Naive thymus-derived CD4-positive, alpha-beta T cell (primary cell): ENCODE measurements at regions not wholly inside any gene's neighbourhood (a gene's known extent, or its start where the extent isn't known, plus 50 kb on each side); places are given as distances from the start of the nearest gene placed in this dataset.

ENCODE experiments used
- ATAC-seq: fragments of 150-1000 bp; cut with Tn5 transposase; 2 replicates; pipeline ENCODE4 v1.10.0; 2021; ENCODE audit warnings: mild to moderate bottlenecking, moderate library complexity
- CTCF ChIA-PET: fragments of 350-600 bp; sonication (Branson Sonifier 250); formaldehyde crosslinking; loops from one replicate; lab custom pipeline; 2021; ENCODE audit warnings: antibody characterized with exemption; lab: Charles Lee
- POLR2A ChIA-PET: fragments of 350-600 bp; sonication (Branson Sonifier 250); formaldehyde crosslinking; loops from one replicate; lab custom pipeline; 2021; ENCODE audit warnings: antibody characterized with exemption, inconsistent platforms; lab: Charles Lee
- DNase-seq, 9 donors: peaks; one replicate each; pipeline versions ENCODE4 v3.0.0 to v3.0.0-alpha.2; 2020 to 2022; ENCODE audit warnings: mixed read lengths in 1 of 9
- H3K27ac ChIP-seq: one replicate; pipeline ENCODE4 v1.7.0; 2013; ENCODE audit warnings: mild to moderate bottlenecking, low read depth, low read length, moderate library complexity
- H3K27me3 ChIP-seq, 2 donors: one replicate each; pipeline ENCODE4 v1.7.0; 2013; ENCODE audit warnings: low read length in 2 of 2, mild to moderate bottlenecking in 2 of 2, moderate library complexity in 2 of 2; ENCODE audit not compliant: control insufficient read depth in 2 of 2, insufficient read depth in 2 of 2
- H3K36me3 ChIP-seq, 3 experiments: 1 replicate in 2 of 3; 2 replicates in 1 of 3; pipeline ENCODE4 v1.7.0; 2013; ENCODE audit warnings: low read length in 3 of 3, mild to moderate bottlenecking in 3 of 3, moderate library complexity in 1 of 3; ENCODE audit not compliant: insufficient read depth in 3 of 3, control insufficient read depth in 2 of 3
- H3K4me1 ChIP-seq, 2 donors: one replicate each; pipeline ENCODE4 v1.7.0; 2013; ENCODE audit warnings: low read length in 2 of 2, mild to moderate bottlenecking in 2 of 2, moderate library complexity in 1 of 2; ENCODE audit not compliant: control insufficient read depth in 2 of 2, insufficient read depth in 2 of 2
- H3K4me3 ChIP-seq: 2 replicates; pipeline ENCODE4 v1.7.0; 2013; ENCODE audit warnings: mild to moderate bottlenecking, low read length
- H3K9me3 ChIP-seq, 3 experiments: 1 replicate in 2 of 3; 2 replicates in 1 of 3; pipeline ENCODE4 v1.7.0; 2013; ENCODE audit warnings: low read length in 3 of 3; ENCODE audit not compliant: control insufficient read depth in 2 of 3
- H3K27ac Mint-ChIP-seq, 9 donors: one replicate each; pipeline ENCODE4 v1.8.0; 2020 to 2022; ENCODE audit warnings: mixed read lengths in 9 of 9, mild to moderate bottlenecking in 8 of 9, moderate library complexity in 5 of 9, inconsistent platforms in 2 of 9
- H3K27me3 Mint-ChIP-seq, 5 donors: one replicate each; pipeline ENCODE4 v1.8.0; 2021 to 2022; ENCODE audit warnings: mixed read lengths in 5 of 5, mild to moderate bottlenecking in 1 of 5
- H3K36me3 Mint-ChIP-seq, 5 donors: one replicate each; pipeline ENCODE4 v1.8.0; 2020 to 2022; ENCODE audit warnings: mixed read lengths in 5 of 5, mild to moderate bottlenecking in 3 of 5, inconsistent platforms in 1 of 5
- H3K4me1 Mint-ChIP-seq, 7 donors: one replicate each; pipeline ENCODE4 v1.8.0; 2020 to 2022; ENCODE audit warnings: mixed read lengths in 7 of 7, mild to moderate bottlenecking in 3 of 7, inconsistent platforms in 1 of 7
- H3K4me3 Mint-ChIP-seq, 10 donors: one replicate each; pipeline ENCODE4 v1.8.0; 2020 to 2022; ENCODE audit warnings: mild to moderate bottlenecking in 10 of 10, mixed read lengths in 10 of 10, moderate library complexity in 6 of 10, inconsistent platforms in 2 of 10
- H3K9me3 Mint-ChIP-seq, 11 donors: one replicate each; pipeline ENCODE4 v1.8.0; 2020 to 2022; ENCODE audit warnings: mixed read lengths in 11 of 11, mild to moderate bottlenecking in 4 of 11, inconsistent platforms in 1 of 11, moderate library complexity in 1 of 11
- intact Hi-C, 2 donors: fragments of 100-400 bp; cut with micrococcal nuclease; formaldehyde crosslinking; loops; one replicate each; pipeline ENCODE4 v1.15.1; 2023

DNA sequence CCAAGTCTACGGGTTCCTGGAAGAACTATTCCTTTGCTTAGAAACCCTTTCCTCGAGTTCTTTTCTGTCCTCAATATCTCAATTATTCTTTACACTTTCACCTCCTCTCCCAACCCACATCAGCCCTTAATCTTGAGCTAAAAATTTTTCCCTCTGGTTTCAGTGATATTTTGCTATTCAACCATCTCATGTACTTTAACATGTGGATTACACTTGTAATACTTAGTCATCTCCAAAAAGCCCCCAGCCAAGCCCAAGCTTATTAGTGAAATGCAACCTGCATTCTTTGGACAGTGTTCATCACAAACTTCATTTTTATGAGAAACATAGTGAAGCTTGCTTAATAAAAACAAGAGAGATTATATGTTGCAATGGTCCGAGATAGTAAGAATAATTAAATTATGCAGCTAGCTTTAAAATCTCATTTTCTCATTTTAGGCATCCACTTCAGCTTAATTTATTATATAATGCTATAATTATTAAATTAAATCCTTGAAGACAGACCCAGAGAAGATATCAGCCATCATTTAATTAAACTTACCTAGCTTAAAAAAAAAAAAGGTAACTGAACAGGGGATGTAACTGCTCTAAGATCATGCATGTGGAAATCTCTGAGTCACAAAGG is 534.5 kb upstream of the TBL1XR1 start:
- POLR2A ChIA-PET, result no interaction called here
- Mint-ChIP-seq H3K4me3 (no peak overlapping the region), H3K36me3 (peaks cover 0 to 3% (median 0%) of the 10 kb centered on the region in 5 donors), H3K27ac (peak overlapping the region in 1 of 9 donors; percentile 26), H3K27me3 (no peaks in the 10 kb centered on the region), H3K4me1 (no peaks in the 10 kb centered on the region), H3K9me3 (peaks cover 0 to 12% (median 0%) of the 10 kb centered on the region in 11 donors)
- DNase-seq (no peak), ATAC-seq (no peak)
- Histone ChIP-seq H3K27me3 (no peaks in the 10 kb centered on the region), H3K4me3 (no peak overlapping the region), H3K27ac (no peak overlapping the region), H3K4me1 (no peaks in the 10 kb centered on the region), H3K9me3 (no peaks in the 10 kb centered on the region), H3K36me3 (no peaks in the 10 kb centered on the region)
- intact Hi-C loops, result no loop called here
- CTCF ChIA-PET, result interaction anchor here (0.5 kb wide), 1 partner anchor 431 kb away, joined by 3 read pairs; no protein-coding TSS in a partner anchor

DNA sequence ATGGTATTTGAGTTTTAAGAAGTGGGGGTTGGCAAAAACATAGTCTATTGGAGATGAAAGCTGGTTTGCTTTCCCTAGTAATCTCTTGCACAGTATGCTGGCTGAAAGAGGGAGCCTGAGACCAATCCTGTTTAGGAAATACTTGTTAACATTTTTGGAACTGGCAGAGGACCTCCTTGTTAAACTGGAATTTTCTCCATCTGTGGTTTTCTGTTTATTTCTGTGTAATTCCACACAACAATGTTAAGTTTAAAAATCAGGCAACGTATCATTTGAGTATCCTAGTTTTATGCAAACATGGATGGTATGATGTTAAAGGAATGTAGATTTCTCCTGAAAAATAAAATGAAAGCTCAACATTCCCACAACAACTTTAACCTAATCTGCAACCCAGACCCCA is 536.0 kb upstream of the TBL1XR1 start:
- DNase-seq (no peak), ATAC-seq (no peak)
- Mint-ChIP-seq H3K4me1 (no peaks in the 10 kb centered on the region), H3K9me3 (peaks cover 0 to 6% (median 0%) of the 10 kb centered on the region in 11 donors), H3K27ac (no peak overlapping the region), H3K36me3 (no peaks in the 10 kb centered on the region), H3K4me3 (no peak overlapping the region), H3K27me3 (no peaks in the 10 kb centered on the region)
- H3K27ac ChIP-seq, result no peak overlapping the region
- no peaks in the 10 kb centered on the region for H3K27me3 ChIP-seq
- H3K4me3 ChIP-seq, result no peak overlapping the region
- ChIA-PET POLR2A (no interaction called here), CTCF (no interaction called here)
- intact Hi-C loops, result no loop called here
- H3K36me3 ChIP-seq, result no peaks in the 10 kb centered on the region
- no peaks in the 10 kb centered on the region for H3K4me1 ChIP-seq
- no peaks in the 10 kb centered on the region for H3K9me3 ChIP-seq

DNA sequence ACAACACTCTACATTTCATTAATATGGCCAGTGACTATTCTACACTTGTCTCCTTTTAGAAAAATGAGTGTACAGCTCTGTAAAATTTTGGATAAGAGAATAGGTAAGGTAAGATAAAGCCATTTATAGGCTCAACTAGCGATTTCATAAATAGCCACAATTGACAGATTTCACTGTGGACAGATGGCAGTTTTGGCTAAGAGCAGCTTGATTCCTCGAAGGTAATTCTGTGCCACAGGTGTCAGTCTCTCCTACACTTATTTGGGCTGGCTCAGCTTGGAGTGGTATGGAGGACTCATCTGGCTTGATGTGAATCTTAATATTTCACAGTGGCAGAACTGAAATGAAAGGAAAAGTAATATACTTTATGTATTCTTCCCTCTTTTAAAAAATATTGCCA is 536.7 kb upstream of the TBL1XR1 start:
- no peak for DNase-seq
- no peak overlapping the region for H3K4me3 Mint-ChIP-seq
- CTCF ChIA-PET, result no interaction called here

DNA sequence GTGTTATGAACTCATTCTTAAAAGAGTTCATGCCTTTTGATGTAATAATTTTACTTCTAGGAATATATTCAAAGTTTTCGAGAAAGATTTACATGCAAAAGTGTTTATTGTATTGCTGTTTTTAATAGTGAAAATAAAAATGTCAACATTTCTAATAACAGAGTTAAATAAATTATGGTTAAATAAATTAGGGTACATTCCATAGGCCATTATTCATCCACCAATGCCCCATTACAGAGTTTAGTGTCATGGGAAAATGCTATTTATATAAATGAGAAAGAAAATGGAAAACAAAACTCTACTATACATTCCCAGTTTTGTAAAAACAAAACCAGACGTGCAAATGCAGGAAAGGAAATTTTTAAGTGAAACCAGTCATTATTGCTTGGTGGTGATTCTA is 538.1 kb upstream of the TBL1XR1 start:
- CTCF ChIA-PET, result no interaction called here
- POLR2A ChIA-PET, result no interaction called here
- intact Hi-C loops, result no loop called here

More for the DNA sequence above, 536.7 kb upstream of the TBL1XR1 start:
- no peaks in the 10 kb centered on the region for H3K9me3 ChIP-seq
- ATAC-seq, result no peak
- no peaks in the 10 kb centered on the region for H3K27me3 ChIP-seq
- no peak overlapping the region for H3K4me3 ChIP-seq
- no peaks in the 10 kb centered on the region for H3K36me3 ChIP-seq
- no peaks in the 10 kb centered on the region for H3K36me3 Mint-ChIP-seq
- no peak overlapping the region for H3K27ac Mint-ChIP-seq
- H3K9me3 Mint-ChIP-seq, result peaks cover 0 to under 1% (median 0%) of the 10 kb centered on the region in 11 donors
- H3K4me1 ChIP-seq, result no peaks in the 10 kb centered on the region
- POLR2A ChIA-PET, result no interaction called here
- intact Hi-C loops, result no loop called here
- no peak overlapping the region for H3K27ac ChIP-seq
- no peaks in the 10 kb centered on the region for H3K27me3 Mint-ChIP-seq
- no peaks in the 10 kb centered on the region for H3K4me1 Mint-ChIP-seq

DNA sequence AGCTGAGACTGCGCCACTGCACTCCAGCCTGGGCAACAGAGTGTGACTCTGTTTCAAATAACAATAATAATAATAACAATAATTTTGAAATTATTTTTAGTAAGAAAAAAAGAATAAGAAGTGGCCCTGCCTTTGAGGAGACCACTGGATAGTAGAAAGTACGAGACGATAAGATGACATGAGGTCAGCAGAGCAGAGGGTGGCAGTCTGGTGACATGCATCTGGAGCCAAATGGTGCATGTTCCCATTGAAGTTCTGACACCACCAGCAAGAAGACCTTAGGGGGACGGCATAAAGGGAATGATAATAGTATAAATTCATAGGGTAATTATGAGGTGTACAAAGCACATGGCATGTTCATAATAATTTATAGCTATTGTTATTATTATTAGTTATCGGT is 542.2 kb upstream of the TBL1XR1 start:
- no peak overlapping the region for H3K27ac ChIP-seq
- intact Hi-C loops, result no loop called here
- CTCF ChIA-PET, result no interaction called here

More for the DNA sequence above, 538.1 kb upstream of the TBL1XR1 start:
- Mint-ChIP-seq H3K27ac (no peak overlapping the region), H3K9me3 (no peaks in the 10 kb centered on the region), H3K27me3 (no peaks in the 10 kb centered on the region), H3K36me3 (no peaks in the 10 kb centered on the region), H3K4me1 (no peaks in the 10 kb centered on the region), H3K4me3 (no peak overlapping the region)
- no peaks in the 10 kb centered on the region for H3K4me1 ChIP-seq
- H3K27me3 ChIP-seq, result no peaks in the 10 kb centered on the region
- no peaks in the 10 kb centered on the region for H3K9me3 ChIP-seq
- no peak overlapping the region for H3K4me3 ChIP-seq
- ATAC-seq, result no peak
- H3K27ac ChIP-seq, result no peak overlapping the region
- no peak for DNase-seq
- H3K36me3 ChIP-seq, result no peaks in the 10 kb centered on the region

DNA sequence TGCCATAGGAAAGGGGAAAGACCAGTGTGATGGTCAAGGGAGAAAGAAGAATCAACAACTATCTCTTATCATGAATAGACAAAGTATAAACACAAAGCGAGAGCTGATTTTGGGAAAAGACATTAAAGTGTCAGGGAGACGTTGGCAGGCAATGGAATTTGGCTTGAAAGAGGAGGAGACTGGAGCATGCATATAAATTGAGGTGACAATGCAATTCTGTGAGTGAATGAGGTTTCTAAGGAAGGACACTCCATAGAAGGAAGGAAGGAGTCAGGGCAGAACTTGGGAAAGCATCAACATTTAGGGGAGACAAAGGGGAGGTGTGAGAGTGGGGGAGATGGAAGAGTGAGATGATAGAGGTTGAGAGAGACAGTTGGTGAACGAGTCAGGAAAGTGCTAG is 543.0 kb upstream of the TBL1XR1 start:
- Mint-ChIP-seq H3K4me3 (no peak overlapping the region), H3K27me3 (no peaks in the 10 kb centered on the region), H3K9me3 (peaks cover 0 to 4% (median 0%) of the 10 kb centered on the region in 11 donors), H3K27ac (no peak overlapping the region), H3K36me3 (no peaks in the 10 kb centered on the region), H3K4me1 (peaks cover 0 to 2% (median 0%) of the 10 kb centered on the region in 7 donors)
- DNase-seq, result no peak
- H3K4me1 ChIP-seq, result no peaks in the 10 kb centered on the region
- intact Hi-C loops, result no loop called here
- no peaks in the 10 kb centered on the region for H3K9me3 ChIP-seq
- ChIA-PET CTCF (no interaction called here), POLR2A (no interaction called here)
- H3K27me3 ChIP-seq, result no peaks in the 10 kb centered on the region
- ATAC-seq, result no peak
- H3K4me3 ChIP-seq, result no peak overlapping the region
- H3K36me3 ChIP-seq, result no peaks in the 10 kb centered on the region
- no peak overlapping the region for H3K27ac ChIP-seq

More for the DNA sequence above, 542.2 kb upstream of the TBL1XR1 start:
- Mint-ChIP-seq H3K27me3 (no peaks in the 10 kb centered on the region), H3K9me3 (peaks cover 0 to 4% (median 0%) of the 10 kb centered on the region in 11 donors), H3K4me3 (no peak overlapping the region), H3K4me1 (peaks cover 0 to 2% (median 0%) of the 10 kb centered on the region in 7 donors), H3K27ac (no peak overlapping the region), H3K36me3 (no peaks in the 10 kb centered on the region)
- no peaks in the 10 kb centered on the region for H3K9me3 ChIP-seq
- no peak overlapping the region for H3K4me3 ChIP-seq
- DNase-seq (no peak), ATAC-seq (no peak)
- H3K27me3 ChIP-seq, result no peaks in the 10 kb centered on the region
- H3K36me3 ChIP-seq, result no peaks in the 10 kb centered on the region
- POLR2A ChIA-PET, result no interaction called here
- no peaks in the 10 kb centered on the region for H3K4me1 ChIP-seq

DNA sequence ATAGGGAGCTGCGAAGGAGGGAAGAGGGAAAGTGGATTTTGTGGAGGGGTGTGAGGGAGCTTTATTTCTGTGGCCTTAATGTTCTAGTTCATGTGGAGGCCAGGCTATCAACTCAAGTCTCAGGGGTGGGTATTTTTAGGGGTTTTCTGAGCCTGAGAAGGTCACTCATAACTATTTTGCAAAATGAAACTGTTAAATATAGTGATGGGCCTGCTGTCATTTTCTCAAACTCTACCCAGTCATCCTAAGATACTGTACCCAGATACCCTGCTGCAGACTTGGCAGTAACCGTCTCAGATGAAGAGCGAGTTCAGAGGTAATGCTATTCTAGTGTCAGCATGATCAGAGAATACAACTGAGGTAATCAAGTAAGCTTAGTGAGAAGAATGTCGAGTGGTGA is 545.0 kb upstream of the TBL1XR1 start:
- Histone ChIP-seq H3K27me3 (no peaks in the 10 kb centered on the region), H3K4me1 (no peaks in the 10 kb centered on the region), H3K27ac (no peak overlapping the region), H3K4me3 (no peak overlapping the region), H3K9me3 (no peaks in the 10 kb centered on the region), H3K36me3 (no peaks in the 10 kb centered on the region)
- DNase-seq (no peak), ATAC-seq (no peak)
- peaks cover 0 to 4% (median 0%) of the 10 kb centered on the region in 11 donors for H3K9me3 Mint-ChIP-seq
- H3K36me3 Mint-ChIP-seq, result no peaks in the 10 kb centered on the region
- peaks cover 0 to 2% (median 0%) of the 10 kb centered on the region in 7 donors for H3K4me1 Mint-ChIP-seq
- H3K27ac Mint-ChIP-seq, result peak overlapping the region in 1 of 9 donors; percentile 73
- H3K4me3 Mint-ChIP-seq, result no peak overlapping the region
- intact Hi-C loops, result no loop called here
- ChIA-PET POLR2A (interaction anchor here (0.6 kb wide), 1 partner anchor 274 kb away, joined by 3 read pairs; no protein-coding TSS in a partner anchor), CTCF (no interaction called here)
- no peaks in the 10 kb centered on the region for H3K27me3 Mint-ChIP-seq
